SK-N-SH (cell line): ENCODE measurements at regions not wholly inside any gene's neighbourhood (a gene's known extent, or its start where the extent isn't known, plus 50 kb on each side); places are given as distances from the start of the nearest gene placed in this dataset.
"Not testable (repeated sequence)": the region's sequence is repeated elsewhere in the genome, so short reads cannot be mapped to it uniquely, and the experiment has no call there.

ENCODE experiments used
- CTCF ChIA-PET: fragments of 300-600, 350-600 bp; formaldehyde crosslinking; extraction: SDS; loops from one replicate; lab custom pipeline; 2021; lab: Yijun Ruan, JAX
- POLR2A ChIA-PET: fragments of 350-600 bp; sonication (Branson Sonifier 250); formaldehyde crosslinking; extraction: SDS; loops from one replicate; lab custom pipeline; 2020; ENCODE audit warnings: antibody characterized with exemption, inconsistent platforms; lab: Yijun Ruan, JAX
- DNase-seq: peaks from one replicate; pipeline ENCODE4 v3.0.0; 2012
- H2AFZ ChIP-seq: fragments of 200-600 bp; sonication (generic); 2 replicates; pipeline ENCODE4 v1.8.1; 2016; ENCODE audit warnings: antibody characterized with exemption, mild to moderate bottlenecking, low read depth
- H3F3A ChIP-seq: fragments of 200-600 bp; sonication (generic); replicated peaks from 2 replicates; pipeline ENCODE3; 2016; ENCODE audit warnings: antibody characterized with exemption, mild to moderate bottlenecking; ENCODE audit not compliant: insufficient read depth
- H3K27ac ChIP-seq, 2 experiments: fragments of 200-500 bp in 1 of 2; fragments of 200-600 bp in 1 of 2; sonication (Bioruptor generic) in 1 of 2; sonication (generic), shearing (Covaris generic) in 1 of 2; 2 replicates each; pipeline versions ENCODE4 v1.5.1 to v1.6.1; 2014 to 2016; ENCODE audit warnings: low read depth in 2 of 2, inconsistent platforms in 1 of 2, low read length in 1 of 2, mild to moderate bottlenecking in 1 of 2, mixed read lengths in 1 of 2
- H3K27me3 ChIP-seq: fragments of 200-600 bp; sonication (generic), shearing (Covaris generic); 2 replicates; pipeline ENCODE4 v1.6.1; 2016; ENCODE audit warnings: mixed run types; ENCODE audit not compliant: insufficient read depth
- H3K36me3 ChIP-seq, 2 experiments: fragments of 200-500 bp in 1 of 2; fragments of 200-600 bp in 1 of 2; sonication (Bioruptor generic) in 1 of 2; sonication (generic) in 1 of 2; replicated peaks in 1 of 2; 2 replicates each; pipeline versions ENCODE3 to v1.5.1; 2014 to 2016; ENCODE audit warnings: low read length in 1 of 2, mild to moderate bottlenecking in 1 of 2; ENCODE audit not compliant: insufficient read depth in 2 of 2, control insufficient read depth in 1 of 2
- H3K4me1 ChIP-seq, 2 experiments: fragments of 200-500 bp in 1 of 2; fragments of 200-600 bp in 1 of 2; sonication (Bioruptor generic) in 1 of 2; sonication (generic), shearing (Covaris generic) in 1 of 2; 2 replicates each; pipeline versions ENCODE4 v1.5.1 to v1.6.1; 2014 to 2016; ENCODE audit warnings: low read depth in 1 of 2, low read length in 1 of 2, mixed run types in 1 of 2; ENCODE audit not compliant: insufficient read depth in 2 of 2, control insufficient read depth in 1 of 2
- H3K4me2 ChIP-seq: fragments of 200-600 bp; sonication (generic), shearing (Covaris generic); 2 replicates; pipeline ENCODE4 v1.6.1; 2017; ENCODE audit warnings: mixed run types
- H3K4me3 ChIP-seq, 2 experiments: fragments of 200-500 bp in 1 of 2; fragments of 200-600 bp in 1 of 2; sonication (Bioruptor generic) in 1 of 2; sonication (generic), shearing (Covaris generic) in 1 of 2; 2 replicates each; pipeline versions ENCODE4 v1.5.1 to v1.8.1; 2014 to 2016; ENCODE audit warnings: low read depth in 2 of 2, inconsistent platforms in 1 of 2, low read length in 1 of 2, mild to moderate bottlenecking in 1 of 2, mixed read lengths in 1 of 2, moderate library complexity in 1 of 2
- H3K79me2 ChIP-seq: fragments of 200-600 bp; sonication (generic); 2 replicates; pipeline ENCODE4 v1.8.1; 2017; ENCODE audit warnings: mild to moderate bottlenecking; ENCODE audit not compliant: insufficient read depth
- H3K9ac ChIP-seq: fragments of 200-600 bp; sonication (generic); 2 replicates; pipeline ENCODE4 v1.6.1; 2017; ENCODE audit warnings: mixed run types
- H3K9me2 ChIP-seq: fragments of 200-600 bp; sonication (generic); 2 replicates; pipeline ENCODE4 v1.6.1; 2017; ENCODE audit warnings: mixed run types
- H3K9me3 ChIP-seq: fragments of 200-600 bp; sonication (generic); 2 replicates; pipeline ENCODE4 v1.6.1; 2017; ENCODE audit warnings: mixed run types, mild to moderate bottlenecking, moderate library complexity
- H4K20me1 ChIP-seq: fragments of 200-600 bp; sonication (generic); 2 replicates; pipeline ENCODE4 v1.6.1; 2017; ENCODE audit warnings: mild to moderate bottlenecking, mixed run types; ENCODE audit not compliant: insufficient read depth
- CHD2 ChIP-seq: fragments of 150-350 bp; IDR thresholded peaks from 2 replicates; pipeline ENCODE4 v1.6.1; 2018; ENCODE audit warnings: low read length; ENCODE audit not compliant: partially characterized antibody
- ELF1 ChIP-seq: IDR thresholded peaks from 2 replicates; pipeline ENCODE4 v1.4.0; 2012
- FOXM1 ChIP-seq: IDR thresholded peaks from 2 replicates; pipeline ENCODE4 v1.4.0; 2012; ENCODE audit warnings: low read depth, mild to moderate bottlenecking
- JUND ChIP-seq: IDR thresholded peaks from 2 replicates; pipeline ENCODE4 v1.4.0; 2012
- NFIC ChIP-seq: IDR thresholded peaks from 2 replicates; pipeline ENCODE4 v1.4.0; 2012; ENCODE audit warnings: borderline replicate concordance
- RAD21 ChIP-seq: IDR thresholded peaks from 2 replicates; pipeline ENCODE4 v1.6.1; 2012; ENCODE audit warnings: mild to moderate bottlenecking, low read length
- RCOR1 ChIP-seq: fragments of 150-350 bp; IDR thresholded peaks from 2 replicates; pipeline ENCODE4 v1.6.1; 2017; ENCODE audit warnings: antibody characterized with exemption, low read length
- RXRA ChIP-seq: IDR thresholded peaks from 2 replicates; pipeline ENCODE4 v1.4.0; 2012; ENCODE audit warnings: low read depth, mild to moderate bottlenecking, borderline replicate concordance
- TAF1 ChIP-seq: IDR thresholded peaks from 2 replicates; pipeline ENCODE4 v1.6.1; 2012; ENCODE audit warnings: low read depth, mild to moderate bottlenecking, low read length, moderate library complexity, borderline replicate concordance
- WGBS: methylation state at CpG from one replicate; pipeline ENCODE4 v1.1.6; 2017; ENCODE audit warnings: low lambda C conversion rate; 5-methylcytosine and 5-hydroxymethylcytosine counted together
- TF ChIP-seq, protein P1 (sequence below): fragments of 150-350 bp; IDR thresholded peaks from 2 replicates; pipeline ENCODE4 v1.6.1; 2016; ENCODE audit warnings: mild to moderate bottlenecking, low read depth, low read length
- TF ChIP-seq, protein P2 (sequence below): IDR thresholded peaks from 2 replicates; pipeline ENCODE4 v1.4.0; 2012; ENCODE audit warnings: low read depth, borderline replicate concordance

DNA sequence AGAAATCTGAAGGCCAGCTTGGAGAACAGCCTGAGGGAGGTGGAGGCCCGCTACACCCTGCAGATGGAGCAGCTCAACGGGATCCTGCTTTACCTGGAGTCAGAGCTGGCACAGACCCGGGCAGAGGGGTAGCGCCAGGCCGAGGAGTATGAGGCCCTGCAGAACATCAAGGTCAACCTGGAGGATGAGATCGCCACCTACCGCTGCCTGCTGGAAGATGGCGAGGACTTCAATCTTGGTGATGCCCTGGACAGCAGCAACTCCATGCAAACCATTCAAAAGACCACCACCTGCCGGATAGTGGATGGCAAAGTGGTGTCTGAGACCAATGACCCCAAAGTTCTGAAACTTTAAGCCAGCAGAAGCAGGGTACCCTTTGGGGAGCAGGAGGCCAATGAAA, 318.4 kb downstream of the ZFHX3 start:
- H3K4me2 ChIP-seq, H3K27me3 ChIP-seq, H4K20me1 ChIP-seq, POLR2A ChIA-PET, H3K27ac ChIP-seq, H3K9me2 ChIP-seq, CTCF ChIA-PET, H3K4me3 ChIP-seq, H3K9me3 ChIP-seq, H3K4me1 ChIP-seq, H3K36me3 ChIP-seq, H3F3A ChIP-seq, H3K79me2 ChIP-seq, H3K9ac ChIP-seq, H2AFZ ChIP-seq, DNase-seq: not testable (repeated sequence)
- WGBS: 73% methylated on average over 7 of the region's 9 CpGs

DNA sequence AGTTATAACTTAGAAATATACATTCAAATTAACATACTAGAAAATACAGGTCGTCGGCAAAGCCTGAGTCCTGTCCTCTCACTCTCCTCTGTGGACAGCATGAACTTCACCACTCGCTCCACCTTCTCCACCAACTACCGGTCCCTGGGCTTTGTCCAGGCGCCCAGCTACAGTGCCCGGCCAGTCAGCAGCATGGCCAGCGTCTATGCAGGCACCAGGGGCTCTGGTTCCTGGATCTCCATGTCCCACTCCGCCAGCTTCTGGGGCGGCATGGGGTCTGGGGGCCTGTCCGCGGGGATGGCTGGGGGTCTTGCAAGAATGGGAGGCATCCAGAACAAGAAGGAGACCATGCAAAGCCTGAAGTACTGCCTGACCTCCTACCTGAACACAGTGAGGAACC, 319.4 kb downstream of the ZFHX3 start:
- Histone ChIP-seq H3K9me3 (no peaks in the 10 kb centered on the region), H3K27me3 (no peaks in the 10 kb centered on the region), H2AFZ (no peak overlapping the region), H3K4me3 (no peak overlapping the region), H3F3A (no peaks in the 10 kb centered on the region), H3K79me2 (0 out of 2 replicates have a peak, but pooled peaks cover 4% of the 10 kb centered on the region), H3K36me3 (no peaks in the 10 kb centered on the region), H3K4me2 (no peak overlapping the region), H4K20me1 (no peaks in the 10 kb centered on the region), H3K4me1 (no peaks in the 10 kb centered on the region; a peak in 1 of 4 replicates), H3K9me2 (no peaks in the 10 kb centered on the region), H3K27ac (no peak overlapping the region), H3K9ac (no peak overlapping the region)
- 95% methylated on average over 9 of the region's 11 CpGs for WGBS
- TF ChIP-seq RCOR1: no peak
- TF ChIP-seq NFIC: no peak
- TF ChIP-seq RXRA: no peak
- TF ChIP-seq, protein P1, sequence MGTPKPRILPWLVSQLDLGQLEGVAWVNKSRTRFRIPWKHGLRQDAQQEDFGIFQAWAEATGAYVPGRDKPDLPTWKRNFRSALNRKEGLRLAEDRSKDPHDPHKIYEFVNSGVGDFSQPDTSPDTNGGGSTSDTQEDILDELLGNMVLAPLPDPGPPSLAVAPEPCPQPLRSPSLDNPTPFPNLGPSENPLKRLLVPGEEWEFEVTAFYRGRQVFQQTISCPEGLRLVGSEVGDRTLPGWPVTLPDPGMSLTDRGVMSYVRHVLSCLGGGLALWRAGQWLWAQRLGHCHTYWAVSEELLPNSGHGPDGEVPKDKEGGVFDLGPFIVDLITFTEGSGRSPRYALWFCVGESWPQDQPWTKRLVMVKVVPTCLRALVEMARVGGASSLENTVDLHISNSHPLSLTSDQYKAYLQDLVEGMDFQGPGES: no peak
- TF ChIP-seq RAD21: no peak
- TF ChIP-seq JUND: no peak
- TF ChIP-seq TAF1: no peak
- no peak for TF ChIP-seq ELF1
- ChIA-PET POLR2A (no interaction called here), CTCF (no interaction called here)
- DNase-seq: no peak

DNA sequence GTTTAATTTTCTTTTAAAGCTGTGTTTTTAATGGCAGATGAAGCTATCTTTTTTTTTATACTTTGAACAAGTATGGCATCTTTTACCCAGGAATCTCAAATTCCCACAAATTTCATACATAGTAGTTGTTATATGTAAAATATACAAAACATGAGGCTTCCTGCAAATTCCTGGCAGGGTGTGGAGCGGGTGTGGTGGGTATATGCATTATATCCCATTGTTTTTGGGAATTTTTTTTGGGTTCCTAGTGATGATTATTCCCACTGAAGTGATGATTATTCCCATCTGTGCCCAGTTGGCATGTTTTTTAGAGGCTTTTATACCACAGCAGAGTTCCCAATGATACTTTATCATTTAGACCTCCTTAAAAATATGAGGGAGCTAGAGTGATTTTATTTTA, 320.4 kb downstream of the ZFHX3 start:
- no peaks in the 10 kb centered on the region for H3K79me2 ChIP-seq
- no peaks in the 10 kb centered on the region; a peak in 1 of 4 replicates for H3K4me1 ChIP-seq
- no peak overlapping the region for H2AFZ ChIP-seq
- H4K20me1 ChIP-seq: no peaks in the 10 kb centered on the region
- H3F3A ChIP-seq: no peaks in the 10 kb centered on the region
- no peak for TF ChIP-seq FOXM1
- no peak for TF ChIP-seq CHD2
- TF ChIP-seq, protein P2, sequence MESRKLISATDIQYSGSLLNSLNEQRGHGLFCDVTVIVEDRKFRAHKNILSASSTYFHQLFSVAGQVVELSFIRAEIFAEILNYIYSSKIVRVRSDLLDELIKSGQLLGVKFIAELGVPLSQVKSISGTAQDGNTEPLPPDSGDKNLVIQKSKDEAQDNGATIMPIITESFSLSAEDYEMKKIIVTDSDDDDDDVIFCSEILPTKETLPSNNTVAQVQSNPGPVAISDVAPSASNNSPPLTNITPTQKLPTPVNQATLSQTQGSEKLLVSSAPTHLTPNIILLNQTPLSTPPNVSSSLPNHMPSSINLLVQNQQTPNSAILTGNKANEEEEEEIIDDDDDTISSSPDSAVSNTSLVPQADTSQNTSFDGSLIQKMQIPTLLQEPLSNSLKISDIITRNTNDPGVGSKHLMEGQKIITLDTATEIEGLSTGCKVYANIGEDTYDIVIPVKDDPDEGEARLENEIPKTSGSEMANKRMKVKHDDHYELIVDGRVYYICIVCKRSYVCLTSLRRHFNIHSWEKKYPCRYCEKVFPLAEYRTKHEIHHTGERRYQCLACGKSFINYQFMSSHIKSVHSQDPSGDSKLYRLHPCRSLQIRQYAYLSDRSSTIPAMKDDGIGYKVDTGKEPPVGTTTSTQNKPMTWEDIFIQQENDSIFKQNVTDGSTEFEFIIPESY: no peak
- DNase-seq: no peak
- CTCF ChIA-PET: interaction anchor here (1.4 kb wide), 1 partner anchor 532 kb away, joined by 3 read pairs; no protein-coding TSS in a partner anchor
- H3K9ac ChIP-seq: no peak overlapping the region
- POLR2A ChIA-PET: no interaction called here
- 84% methylated on average over 1 of the region's 1 CpG for WGBS
- H3K4me2 ChIP-seq: no peak overlapping the region
- H3K9me3 ChIP-seq: no peaks in the 10 kb centered on the region
- H3K36me3 ChIP-seq: no peaks in the 10 kb centered on the region
- H3K27ac ChIP-seq: no peak overlapping the region
- H3K4me3 ChIP-seq: no peak overlapping the region
- no peaks in the 10 kb centered on the region for H3K27me3 ChIP-seq
- no peaks in the 10 kb centered on the region for H3K9me2 ChIP-seq
